ENCODE measurements at regions not wholly inside any gene's neighbourhood (a gene's known extent, or its start where the extent isn't known, plus 50 kb on each side); places are given as distances from the start of the nearest gene placed in this dataset.
"Not testable (repeated sequence)": the region's sequence is repeated elsewhere in the genome, so short reads cannot be mapped to it uniquely, and the experiment has no call there.

- DNase-seq, result no peak
Measured at GRCh38 chr10:23493711-23494110, 54.8 kb downstream of the OTUD1 start.

DNA sequence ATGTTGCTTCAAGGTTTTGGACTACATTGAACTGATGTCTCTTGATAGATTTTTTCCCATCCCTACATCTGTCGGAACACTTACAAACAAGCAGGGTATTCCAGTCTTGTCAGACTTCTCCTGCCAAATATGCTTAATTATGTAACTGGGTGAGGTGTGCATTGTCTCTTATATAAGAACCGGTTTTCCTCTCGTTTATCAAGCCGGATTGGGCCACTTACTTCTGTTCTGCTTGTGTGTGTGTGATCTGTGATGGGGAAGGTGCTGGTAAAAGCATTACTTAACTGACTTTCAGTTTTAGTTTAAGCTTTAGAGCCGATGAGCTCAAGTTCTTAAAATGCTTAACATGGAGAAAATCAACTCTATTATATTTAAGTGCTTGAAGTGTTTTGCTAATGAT lies 57.9 kb downstream of the OTUD1 start:
- DNase-seq, result no peak

GRCh38 chr10:23499372-23500132 lies 60.7 kb downstream of the OTUD1 start:
- DNase-seq, result no peak

DNA sequence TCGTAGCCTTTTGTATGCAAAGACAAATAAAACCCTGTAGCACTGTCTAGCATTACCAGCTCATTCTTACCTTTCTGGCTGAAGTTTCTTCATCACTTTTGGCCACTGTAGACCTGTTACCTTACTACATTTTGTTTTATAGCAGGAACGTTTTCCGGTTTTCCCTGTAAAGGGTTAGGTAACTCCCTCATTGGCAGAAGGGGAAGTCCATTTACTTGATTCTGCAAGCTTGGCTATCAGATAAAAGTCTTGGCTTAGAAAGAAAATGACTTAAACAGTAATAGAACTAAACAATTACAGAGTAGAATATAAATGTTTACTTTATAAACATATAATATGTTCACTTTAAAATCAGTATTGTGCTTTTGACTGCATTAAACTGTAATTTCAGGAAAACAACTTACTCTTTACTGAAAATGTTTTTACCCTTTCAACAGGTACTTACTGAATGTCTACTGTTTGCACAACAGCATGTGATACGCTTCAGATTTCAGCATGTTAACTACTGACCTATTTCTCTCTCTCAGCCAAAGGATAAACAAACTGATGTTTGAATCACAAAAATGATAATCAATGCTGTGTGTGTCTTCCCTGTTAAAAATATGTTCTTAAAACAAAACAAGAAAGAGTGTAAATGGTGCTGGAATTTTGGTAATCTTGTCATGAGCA lies 67.1 kb downstream of the OTUD1 start:
- no peak for DNase-seq

- DNase-seq, result no peak
Measured at GRCh38 chr10:23512355-23513058, 73.6 kb downstream of the OTUD1 start.

- DNase-seq, result not testable (repeated sequence)
Measured at GRCh38 chr10:23513621-23514020, 74.7 kb downstream of the OTUD1 start.

DNA sequence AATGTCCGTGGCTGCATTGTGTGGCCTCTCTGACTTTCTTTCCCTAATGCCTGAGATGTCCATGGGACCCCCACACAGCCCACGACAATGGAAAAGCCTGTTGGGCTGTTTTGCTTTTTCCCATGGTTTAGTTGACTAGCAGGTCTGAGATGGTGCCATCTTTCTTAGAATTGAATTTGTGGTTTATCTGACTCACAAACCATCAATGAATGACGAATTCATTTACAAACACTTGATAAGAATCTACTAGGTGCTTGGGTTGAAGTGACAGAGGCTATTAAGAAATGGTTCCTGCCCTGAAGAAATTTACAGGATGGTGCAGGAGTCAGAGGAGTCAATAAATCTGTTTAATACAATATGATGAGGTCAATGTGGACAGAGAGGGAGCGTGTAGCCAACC lies 75.4 kb downstream of the OTUD1 start:
- no peak for DNase-seq

DNA sequence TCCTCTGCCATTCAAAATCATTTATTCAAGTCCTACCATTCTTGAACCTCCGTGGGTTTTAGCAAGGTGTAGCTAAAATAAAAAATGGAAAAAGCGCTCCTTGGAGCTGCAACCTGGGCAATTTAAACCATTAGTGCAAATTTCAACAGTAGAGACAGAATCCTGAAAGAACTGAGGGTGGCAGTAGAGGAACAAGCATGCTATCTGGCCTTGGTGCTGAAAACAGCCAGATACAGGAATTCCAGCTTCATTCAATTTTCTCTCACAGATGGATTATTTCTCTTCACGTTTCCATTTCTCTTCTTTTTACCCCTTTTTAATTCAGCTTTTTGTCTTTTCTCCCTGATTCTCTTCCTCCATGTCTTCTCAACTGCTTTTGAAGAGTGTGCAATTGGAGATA lies 77.7 kb downstream of the OTUD1 start:
- DNase-seq, result peak in 1 of 2 donors; percentile 64

- no peak for DNase-seq
Measured at GRCh38 chr10:23517155-23517554, 78.3 kb downstream of the OTUD1 start.

DNA sequence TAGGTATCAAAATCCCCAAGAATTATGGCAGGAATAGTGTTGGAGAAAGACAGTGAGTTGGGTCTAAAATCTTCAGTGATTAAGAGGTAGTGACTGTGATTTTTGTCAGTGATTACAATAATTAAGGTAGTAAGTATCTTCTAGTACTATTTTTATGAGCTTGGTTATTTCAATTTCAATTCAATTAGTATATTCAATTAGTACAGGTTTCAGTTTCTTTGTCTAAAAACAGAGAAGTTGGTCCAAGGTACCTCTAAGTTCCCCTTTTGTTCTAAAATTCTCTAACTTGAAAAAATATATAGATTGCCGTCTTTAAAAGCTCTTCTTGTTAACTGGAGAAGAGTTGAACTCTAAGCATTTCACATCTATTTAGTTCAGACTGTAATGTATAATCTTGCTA lies 82.9 kb downstream of the OTUD1 start:
- DNase-seq, result peak in 1 of 2 donors; percentile 38

GRCh38 chr10:23522345-23522744 lies 83.5 kb downstream of the OTUD1 start:
- DNase-seq, result no peak

- no peak for DNase-seq
Measured at GRCh38 chr10:23523251-23523650, 84.4 kb downstream of the OTUD1 start.

- no peak for DNase-seq
Measured at GRCh38 chr10:23525406-23525805, 86.5 kb downstream of the OTUD1 start.

- DNase-seq, result no peak
Measured at GRCh38 chr10:23528419-23528818, 89.5 kb downstream of the OTUD1 start.

- no peak for DNase-seq
Measured at GRCh38 chr10:23529625-23530024, 90.8 kb downstream of the OTUD1 start.

DNA sequence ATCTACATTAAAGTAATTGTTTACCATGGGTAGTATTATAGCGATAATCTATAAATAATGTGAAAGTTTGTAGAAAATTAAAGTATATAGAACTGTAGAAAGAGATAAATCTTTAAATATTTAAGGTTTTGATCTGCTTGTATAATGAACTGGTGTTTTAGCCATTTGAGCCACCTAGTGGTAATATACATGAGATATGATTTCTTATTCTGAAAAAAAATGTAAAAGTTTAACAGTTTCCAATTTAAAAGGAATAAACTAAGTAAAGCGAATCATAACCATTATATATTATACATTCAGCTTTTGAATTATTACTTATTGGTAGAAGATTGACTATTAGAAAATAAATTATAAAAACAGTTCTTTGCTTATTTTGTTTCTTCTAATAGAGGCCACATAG lies 91.2 kb downstream of the OTUD1 start:
- DNase-seq, result no peak

DNA sequence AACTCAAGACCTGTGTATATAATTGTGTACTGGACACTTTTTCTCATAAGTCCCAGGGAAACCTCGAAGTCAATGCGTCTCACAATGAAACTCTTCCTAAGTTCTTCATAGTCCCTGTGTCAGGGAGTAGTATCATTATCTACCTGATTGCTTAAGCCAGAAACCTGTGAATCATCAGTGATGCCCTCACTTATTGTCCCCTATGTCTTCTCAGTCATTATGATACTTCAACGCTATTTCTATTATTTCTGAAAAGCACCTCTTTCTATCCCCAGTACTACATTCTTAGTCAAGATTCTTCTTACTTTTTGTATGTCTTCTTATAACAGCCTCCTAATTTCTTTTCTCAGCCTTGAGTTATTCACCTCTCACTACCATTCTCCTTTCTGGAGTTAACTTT lies 94.3 kb downstream of the OTUD1 start:
- no peak for DNase-seq

DNA sequence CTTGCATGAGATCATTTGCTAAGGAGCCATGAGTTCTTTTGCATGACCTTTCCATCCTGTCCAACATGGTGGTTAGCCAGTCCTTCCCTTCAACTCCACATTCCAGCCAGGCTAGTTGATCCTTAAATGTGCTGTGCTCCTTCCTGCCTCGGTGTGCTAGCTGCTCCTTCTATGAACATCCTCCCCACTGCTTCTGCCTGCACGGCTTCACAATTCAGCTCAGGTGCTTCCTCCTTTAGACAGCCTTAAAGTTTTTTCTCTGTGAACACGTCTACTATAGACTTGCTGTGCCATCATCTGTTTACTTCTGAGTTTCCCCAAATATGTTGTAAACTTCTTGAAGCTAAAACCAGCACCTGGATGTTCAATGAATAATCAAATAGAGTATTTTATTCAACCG lies 95.5 kb downstream of the OTUD1 start:
- peak in 1 of 2 donors; percentile 37 for DNase-seq

GRCh38 chr10:23534761-23535160 lies 95.9 kb downstream of the OTUD1 start:
- DNase-seq, result no peak

- DNase-seq, result no peak
Measured at GRCh38 chr10:23535381-23535780, 96.5 kb downstream of the OTUD1 start.

DNA sequence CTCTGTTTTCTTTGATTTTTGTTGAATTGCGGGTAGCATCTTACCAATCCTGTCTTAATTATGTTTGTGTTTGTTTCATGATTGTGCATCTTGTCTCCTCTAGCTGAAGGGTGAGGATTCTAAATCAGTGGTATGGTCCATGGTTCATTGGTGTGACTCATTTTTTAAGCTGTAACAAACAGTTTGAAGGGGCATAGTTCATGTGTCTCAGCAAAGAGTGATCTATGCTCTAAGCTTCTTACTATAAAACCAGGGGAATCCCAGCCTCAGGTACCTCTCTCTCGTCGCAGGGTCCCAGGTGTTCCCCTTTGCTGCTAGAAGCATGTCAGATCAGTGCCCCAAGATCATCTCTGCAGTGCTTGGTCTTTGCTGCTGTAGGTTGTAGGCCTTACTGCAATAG lies 100.1 kb downstream of the OTUD1 start:
- no peak for DNase-seq

- DNase-seq, result peak in 1 of 2 donors; percentile 43
Measured at GRCh38 chr10:23540401-23541030, 101.6 kb downstream of the OTUD1 start.

DNA sequence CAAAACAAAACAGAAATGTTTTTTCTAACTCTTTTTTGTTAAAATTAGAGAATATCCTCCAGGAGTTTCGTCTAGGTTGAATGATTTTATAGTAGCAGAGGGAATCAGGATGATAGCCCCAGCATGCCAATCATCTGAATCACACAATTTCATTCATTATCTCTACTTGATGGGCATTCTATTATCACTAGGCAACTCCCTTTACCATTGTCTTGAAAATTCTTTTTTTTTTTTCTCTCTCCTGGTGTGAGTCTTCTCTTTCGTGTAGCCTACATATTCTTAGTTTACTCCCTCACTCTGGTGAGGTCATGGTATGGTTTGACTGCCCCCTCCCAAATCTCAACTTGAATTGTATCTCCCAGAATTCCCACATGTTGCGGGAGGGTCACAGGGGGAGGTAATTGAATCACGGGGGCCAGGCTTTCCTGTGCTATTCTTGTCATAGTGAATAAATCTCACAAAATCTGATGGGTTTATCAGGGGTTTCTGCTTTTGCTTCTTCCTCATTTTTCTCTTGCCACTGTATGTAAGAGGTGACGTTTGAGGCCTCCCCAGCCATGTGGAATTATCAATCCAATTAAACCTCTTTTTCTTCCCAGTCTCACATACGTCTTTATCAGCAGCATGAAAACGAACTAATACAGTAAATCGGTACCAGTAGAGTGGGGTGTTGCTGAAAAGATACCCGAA lies 105.0 kb downstream of the OTUD1 start:
- DNase-seq, result no peak

All from bone marrow (tissue), 2 donors.